Anterior cingulate cortex (tissue), 58 donors: ENCODE measurements at regions not wholly inside any gene's neighbourhood (a gene's known extent, or its start where the extent isn't known, plus 50 kb on each side); places are given as distances from the start of the nearest gene placed in this dataset.
"Not testable (repeated sequence)": the region's sequence is repeated elsewhere in the genome, so short reads cannot be mapped to it uniquely, and the experiment has no call there.

Experiments
- DNase-seq, 58 donors: peaks; one replicate each; lab custom pipeline; 2025; lab: John Stamatoyannopoulos, UW

- DNase-seq = no peak
These were observed 125.0 kb downstream of the URI1 start for GRCh38 chr19:30066781-30067759.

- not testable (repeated sequence) for DNase-seq
These were observed 126.0 kb downstream of the URI1 start for GRCh38 chr19:30067956-30068506.

- DNase-seq = no peak
These were observed 126.7 kb downstream of the URI1 start for GRCh38 chr19:30068528-30069395.

- no peak for DNase-seq
These were observed 127.6 kb downstream of the URI1 start for GRCh38 chr19:30069535-30070197.

GRCh38 chr19:30070198-30070967 lies 128.3 kb downstream of the URI1 start:
- DNase-seq = no peak

GRCh38 chr19:30070968-30071632 lies 129.1 kb downstream of the URI1 start:
- peak in 4 of 58 donors; percentile 12 to 69 (median 24) for DNase-seq

- DNase-seq = no peak
These were observed 129.8 kb downstream of the URI1 start for GRCh38 chr19:30071871-30072270.

GRCh38 chr19:30073152-30074000 lies 131.3 kb downstream of the URI1 start:
- no peak for DNase-seq

GRCh38 chr19:30074096-30074495 lies 132.1 kb downstream of the URI1 start:
- no peak for DNase-seq

GRCh38 chr19:30074741-30075715 lies 133.0 kb downstream of the URI1 start:
- DNase-seq = no peak

- no peak for DNase-seq
These were observed 134.1 kb downstream of the URI1 start for GRCh38 chr19:30076101-30076551.

GRCh38 chr19:30076751-30077670 lies 135.0 kb downstream of the URI1 start:
- DNase-seq = no peak

GRCh38 chr19:30077851-30078355 lies 135.9 kb downstream of the URI1 start:
- no peak for DNase-seq

GRCh38 chr19:30078381-30078910 lies 136.4 kb downstream of the URI1 start:
- no peak for DNase-seq

- DNase-seq = no peak
These were observed 137.2 kb downstream of the URI1 start for GRCh38 chr19:30079200-30079599.
